Hematopoietic multipotent progenitor cell treated with erythropoietin and hydrocortisone succinate and interleukin-3 and kit ligand, for 8 days (in vitro differentiated cells): ENCODE measurements at regions not wholly inside any gene's neighbourhood (a gene's known extent, or its start where the extent isn't known, plus 50 kb on each side); places are given as distances from the start of the nearest gene placed in this dataset.

Experiments
- DNase-seq: peaks from one replicate; pipeline ENCODE4 v3.0.0-alpha.2; 2015

GRCh38 chr2:150606380-150607060, 119.1 kb upstream of the RND3 start:
- DNase-seq, result no peak

- DNase-seq, result no peak
Measured at GRCh38 chr2:150605664-150606063, 118.2 kb upstream of the RND3 start.

GRCh38 chr2:150601280-150602038, 114.0 kb upstream of the RND3 start:
- no peak for DNase-seq

- peak; percentile 3 for DNase-seq
Measured at GRCh38 chr2:150599889-150600288, 112.4 kb upstream of the RND3 start.

- no peak for DNase-seq
Measured at GRCh38 chr2:150598383-150598782, 110.9 kb upstream of the RND3 start.

GRCh38 chr2:150595803-150596470, 108.5 kb upstream of the RND3 start:
- no peak for DNase-seq

- no peak for DNase-seq
Measured at GRCh38 chr2:150594299-150594698, 106.8 kb upstream of the RND3 start.

GRCh38 chr2:150591496-150592285, 104.2 kb upstream of the RND3 start:
- DNase-seq, result no peak

GRCh38 chr2:150589681-150590080, 102.2 kb upstream of the RND3 start:
- no peak for DNase-seq

GRCh38 chr2:150588506-150588870, 101.0 kb upstream of the RND3 start:
- no peak for DNase-seq

- DNase-seq, result no peak
Measured at GRCh38 chr2:150587547-150588505, 100.4 kb upstream of the RND3 start.

- no peak for DNase-seq
Measured at GRCh38 chr2:150586858-150587257, 99.4 kb upstream of the RND3 start.

GRCh38 chr2:150585221-150585971, 97.9 kb upstream of the RND3 start:
- DNase-seq, result no peak

- no peak for DNase-seq
Measured at GRCh38 chr2:150584081-150584480, 96.6 kb upstream of the RND3 start.

- no peak for DNase-seq
Measured at GRCh38 chr2:150581717-150582472, 94.4 kb upstream of the RND3 start.

- no peak for DNase-seq
Measured at GRCh38 chr2:150578481-150578880, 91.0 kb upstream of the RND3 start.

- no peak for DNase-seq
Measured at GRCh38 chr2:150575861-150576260, 88.4 kb upstream of the RND3 start.

GRCh38 chr2:150572961-150573395, 85.5 kb upstream of the RND3 start:
- DNase-seq, result no peak

GRCh38 chr2:150572194-150572766, 84.8 kb upstream of the RND3 start:
- no peak for DNase-seq

- no peak for DNase-seq
Measured at GRCh38 chr2:150571121-150571520, 83.7 kb upstream of the RND3 start.
